Lower leg skin (tissue), 4 donors: ENCODE measurements at regions not wholly inside any gene's neighbourhood (a gene's known extent, or its start where the extent isn't known, plus 50 kb on each side); places are given as distances from the start of the nearest gene placed in this dataset.

Experiments
- DNase-seq, 2 donors: peaks; one replicate each; pipeline ENCODE4 v3.0.0-alpha.2; 2019; ENCODE audit warnings: low spot score in 2 of 2
- H3K4me3 ChIP-seq: fragments of 200-600 bp; sonication (generic); 2 replicates; pipeline ENCODE4 v1.5.1; 2017; ENCODE audit warnings: mild to moderate bottlenecking, low read depth; ENCODE audit not compliant: poor library complexity, severe bottlenecking
- POLR2A ChIP-seq, 2 donors: fragments of 450-650 bp; IDR thresholded peaks; one replicate each; pipeline ENCODE4 v1.6.1; 2016 to 2017; ENCODE audit warnings: antibody characterized with exemption in 2 of 2, mild to moderate bottlenecking in 1 of 2, moderate library complexity in 1 of 2
- WGBS, 2 donors: methylation state at CpG; one replicate each; pipeline ENCODE4 v1.1.5; 2018; 5-methylcytosine and 5-hydroxymethylcytosine counted together
- intact Hi-C: fragments of 100-400 bp; cut with DNase I; formaldehyde crosslinking; loops from one replicate; pipeline ENCODE4 v1.15.0; 2023; ENCODE audit warnings: low total_unique reads
- TF ChIP-seq, protein P1 (sequence below), 3 donors: fragments of 450-650 bp; IDR thresholded peaks; one replicate each; pipeline ENCODE4 v1.5.1; 2016; ENCODE audit warnings: antibody characterized with exemption in 3 of 3, mild to moderate bottlenecking in 3 of 3, moderate library complexity in 2 of 3

DNA sequence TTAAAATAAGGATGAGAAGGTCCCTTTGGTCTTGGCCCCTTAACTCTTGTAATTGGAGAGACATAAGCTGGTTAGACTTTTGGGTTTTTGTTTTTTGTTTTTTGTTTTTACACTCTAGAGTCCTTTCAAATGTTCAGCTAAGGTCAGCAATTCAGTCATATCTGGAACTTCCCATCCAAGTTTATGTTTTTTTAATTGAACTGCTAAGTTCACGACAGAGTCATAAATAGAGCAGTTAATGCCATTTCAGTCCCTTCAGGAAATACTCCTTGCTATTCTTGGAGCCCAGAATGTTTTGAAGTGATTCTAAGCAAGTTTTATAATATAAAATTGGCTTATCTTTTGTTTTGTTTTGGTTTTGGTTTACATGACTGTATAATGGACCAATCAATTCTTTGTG, 329.4 kb upstream of the PABPC4L start:
- DNase-seq, result no peak
- TF ChIP-seq, protein P1, sequence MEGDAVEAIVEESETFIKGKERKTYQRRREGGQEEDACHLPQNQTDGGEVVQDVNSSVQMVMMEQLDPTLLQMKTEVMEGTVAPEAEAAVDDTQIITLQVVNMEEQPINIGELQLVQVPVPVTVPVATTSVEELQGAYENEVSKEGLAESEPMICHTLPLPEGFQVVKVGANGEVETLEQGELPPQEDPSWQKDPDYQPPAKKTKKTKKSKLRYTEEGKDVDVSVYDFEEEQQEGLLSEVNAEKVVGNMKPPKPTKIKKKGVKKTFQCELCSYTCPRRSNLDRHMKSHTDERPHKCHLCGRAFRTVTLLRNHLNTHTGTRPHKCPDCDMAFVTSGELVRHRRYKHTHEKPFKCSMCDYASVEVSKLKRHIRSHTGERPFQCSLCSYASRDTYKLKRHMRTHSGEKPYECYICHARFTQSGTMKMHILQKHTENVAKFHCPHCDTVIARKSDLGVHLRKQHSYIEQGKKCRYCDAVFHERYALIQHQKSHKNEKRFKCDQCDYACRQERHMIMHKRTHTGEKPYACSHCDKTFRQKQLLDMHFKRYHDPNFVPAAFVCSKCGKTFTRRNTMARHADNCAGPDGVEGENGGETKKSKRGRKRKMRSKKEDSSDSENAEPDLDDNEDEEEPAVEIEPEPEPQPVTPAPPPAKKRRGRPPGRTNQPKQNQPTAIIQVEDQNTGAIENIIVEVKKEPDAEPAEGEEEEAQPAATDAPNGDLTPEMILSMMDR (IDR thresholded peaks at IDR 0.05), result no peak
- no peak for TF ChIP-seq POLR2A (IDR thresholded peaks at IDR 0.05)
- no peak overlapping the region for H3K4me3 ChIP-seq
- 57 to 69% methylated on average over 1 of the region's 1 CpG for WGBS, 2 donors
- intact Hi-C loops, result no loop called here

DNA sequence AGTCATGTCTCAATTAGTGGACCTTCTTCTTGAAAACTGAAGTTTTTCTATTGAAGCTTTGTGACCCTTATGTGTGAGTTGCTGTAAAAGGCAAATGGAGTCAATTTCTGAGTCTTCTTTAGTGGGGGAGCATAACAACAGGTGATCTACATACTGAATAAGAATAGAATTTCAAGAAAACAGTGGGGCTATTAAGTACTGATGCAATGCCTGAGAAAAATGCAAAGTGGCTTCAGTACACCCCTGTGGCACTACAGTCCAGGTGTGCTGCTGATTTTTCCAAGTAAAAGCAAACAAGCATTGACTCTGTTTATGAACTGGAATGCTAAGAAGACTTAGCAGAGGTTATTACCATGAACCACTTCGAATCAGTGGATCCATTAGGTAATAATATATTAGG, 328.0 kb upstream of the PABPC4L start:
- intact Hi-C loops, result no loop called here
- no peak overlapping the region for H3K4me3 ChIP-seq
- no peak for DNase-seq
- WGBS, 2 donors, result 68 to 73% methylated on average over 1 of the region's 1 CpG
- TF ChIP-seq, protein P1 (IDR thresholded peaks at IDR 0.05), result no peak

DNA sequence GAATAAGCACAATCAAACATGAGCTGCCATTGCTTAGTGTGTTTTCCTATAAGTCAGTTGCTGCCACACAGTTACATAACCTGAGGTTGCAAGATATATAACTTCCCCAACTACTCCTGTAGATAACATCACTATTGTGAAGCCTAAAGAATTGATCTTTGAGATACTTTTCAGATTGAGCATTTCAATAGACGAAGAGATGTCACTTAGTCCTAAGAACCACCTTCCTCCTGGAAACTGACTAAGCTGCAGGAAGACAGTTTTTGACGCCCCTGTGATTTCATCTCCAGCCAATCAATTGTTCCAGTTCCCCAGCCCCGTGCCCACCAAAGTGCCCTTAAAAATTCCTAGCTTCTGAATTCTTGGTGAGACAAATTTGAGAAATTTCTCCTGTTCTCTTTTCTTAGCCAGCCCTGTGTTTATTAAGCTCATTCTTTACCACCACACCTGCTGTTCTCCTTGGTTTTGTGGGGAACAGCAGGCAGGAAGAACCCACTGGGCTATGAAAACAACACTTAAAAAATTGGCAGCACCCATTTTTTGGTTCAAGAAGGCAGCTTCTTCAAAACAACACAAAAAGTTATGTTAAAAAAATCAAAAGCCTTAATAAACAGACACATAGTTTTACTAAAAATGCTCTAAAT, 317.1 kb upstream of the PABPC4L start:
- 63 to 76% methylated on average over 3 of the region's 3 CpGs for WGBS, 2 donors
- intact Hi-C loops, result no loop called here
- TF ChIP-seq, protein P1 (IDR thresholded peaks at IDR 0.05), result no peak
- TF ChIP-seq POLR2A (IDR thresholded peaks at IDR 0.05), result no peak
- H3K4me3 ChIP-seq, result no peak overlapping the region
- DNase-seq, result no peak

DNA sequence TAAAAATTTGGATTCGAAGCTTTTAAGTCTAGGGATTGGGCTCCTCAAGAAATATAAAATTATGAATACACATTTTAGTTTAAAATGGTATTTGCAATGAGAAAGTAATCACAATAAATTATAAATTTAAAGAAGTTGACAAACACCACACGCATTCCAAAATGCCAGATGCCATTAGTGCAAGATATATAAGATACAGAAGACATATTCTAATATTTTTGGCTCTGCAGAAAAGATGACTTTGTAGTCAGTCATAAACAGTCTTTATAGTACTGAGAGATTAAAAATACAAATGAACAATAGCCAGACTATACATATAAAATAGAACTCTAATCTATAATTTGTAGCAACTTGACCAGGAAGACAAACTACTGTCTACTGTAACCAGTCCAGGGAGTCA, 309.0 kb upstream of the PABPC4L start:
- no peak for TF ChIP-seq POLR2A (IDR thresholded peaks at IDR 0.05)
- TF ChIP-seq, protein P1 (IDR thresholded peaks at IDR 0.05), result no peak
- intact Hi-C loops, result no loop called here
- 80 to 81% methylated on average over 2 of the region's 2 CpGs for WGBS, 2 donors
- DNase-seq, result no peak
- no peak overlapping the region for H3K4me3 ChIP-seq

DNA sequence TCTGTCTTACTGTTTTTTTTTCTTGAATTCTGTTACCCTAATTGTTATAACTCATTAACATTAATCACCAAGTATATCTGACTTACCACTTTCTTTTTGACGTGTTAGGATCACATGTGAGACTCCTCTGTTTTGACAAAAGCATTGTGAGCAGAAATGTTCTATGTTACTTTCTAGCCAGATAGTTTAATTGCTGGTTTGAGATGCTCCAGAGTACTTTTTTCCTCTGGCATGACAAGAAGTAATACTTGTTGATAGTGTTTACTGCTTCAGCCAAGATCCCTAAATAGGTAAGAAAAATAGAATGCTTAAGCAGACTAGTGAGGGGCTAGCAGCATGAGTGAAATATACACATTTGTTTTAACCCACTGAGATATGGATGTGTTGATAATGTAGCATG, 303.9 kb upstream of the PABPC4L start:
- 58 to 59% methylated on average over 1 of the region's 1 CpG for WGBS, 2 donors
- TF ChIP-seq, protein P1 (IDR thresholded peaks at IDR 0.05), result no peak
- no peak for TF ChIP-seq POLR2A (IDR thresholded peaks at IDR 0.05)
- H3K4me3 ChIP-seq, result no peak overlapping the region
- intact Hi-C loops, result no loop called here
- DNase-seq, result no peak
